NCI-H2081 (cell line): ENCODE measurements at regions not wholly inside any gene's neighbourhood (a gene's known extent, or its start where the extent isn't known, plus 50 kb on each side); places are given as distances from the start of the nearest gene placed in this dataset.

Experiments used
- DNase-seq, 2 experiments: peaks; one replicate each; lab custom pipeline; 2025; lab: John Stamatoyannopoulos, UW

- DNase-seq: no peak
These were observed 305.8 kb downstream of the AACS start for GRCh38 chr12:125371033-125371432.

DNA sequence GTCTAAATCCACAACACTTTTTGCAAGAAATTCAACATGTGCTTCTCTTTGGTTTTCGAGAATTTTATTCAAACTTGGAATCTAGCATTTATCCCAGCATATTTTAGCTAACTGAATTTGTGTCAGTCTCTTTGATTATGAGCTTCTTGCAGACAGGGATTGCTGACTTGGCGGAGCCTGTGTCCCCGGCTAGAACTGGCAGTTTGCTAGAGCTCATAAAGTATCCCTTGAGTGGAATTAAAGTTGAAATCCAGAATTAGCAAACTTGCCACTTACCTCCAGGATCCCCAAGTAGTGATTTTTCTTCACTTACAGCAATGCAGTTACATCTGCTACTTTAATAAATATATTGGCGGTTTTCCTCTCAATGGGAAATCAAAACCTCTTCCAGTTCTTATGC is 306.9 kb downstream of the AACS start:
- no peak for DNase-seq

DNA sequence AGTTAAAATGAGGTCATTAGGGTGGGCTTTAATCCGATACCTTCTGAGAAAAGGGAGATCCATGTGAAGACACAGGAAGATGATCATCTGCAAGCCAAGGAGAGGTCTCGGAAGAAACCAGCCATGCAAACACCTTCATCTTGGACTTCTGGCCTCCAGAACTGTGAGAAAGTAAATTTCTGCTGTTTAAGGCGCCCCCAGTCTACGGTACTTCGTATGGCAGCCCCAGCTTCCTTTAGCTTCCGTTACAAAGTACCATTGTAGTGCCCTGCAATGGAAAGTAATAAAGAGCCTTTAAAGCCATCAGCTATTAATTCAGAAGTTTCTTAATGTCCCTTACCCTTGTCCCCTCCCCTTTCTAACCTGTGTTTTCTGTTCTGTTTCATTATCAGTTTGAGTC is 308.1 kb downstream of the AACS start:
- DNase-seq: no peak

- no peak for DNase-seq
These were observed 311.2 kb downstream of the AACS start for GRCh38 chr12:125376422-125376821.

DNA sequence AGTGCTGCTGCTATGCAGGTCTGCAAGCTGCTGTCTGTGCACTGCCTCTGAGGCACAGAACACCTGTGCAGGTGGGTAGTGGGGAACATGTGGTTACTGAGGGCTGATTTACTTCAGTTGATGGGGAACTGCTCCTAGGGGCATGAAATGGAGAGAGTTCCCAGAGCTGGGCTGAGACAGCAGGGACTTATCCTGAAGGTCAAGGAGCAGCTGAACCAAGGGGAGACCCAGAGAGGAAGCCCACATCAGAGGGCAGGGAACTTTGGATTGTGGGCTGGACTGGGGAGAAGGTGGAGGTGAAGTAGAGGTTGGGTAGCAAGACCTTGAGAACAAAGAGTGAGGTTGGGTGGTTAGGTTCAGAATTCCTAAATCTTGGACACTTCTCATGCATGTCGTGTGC is 311.9 kb downstream of the AACS start:
- no peak for DNase-seq

GRCh38 chr12:125381373-125381772 is 316.1 kb downstream of the AACS start:
- DNase-seq: no peak

DNA sequence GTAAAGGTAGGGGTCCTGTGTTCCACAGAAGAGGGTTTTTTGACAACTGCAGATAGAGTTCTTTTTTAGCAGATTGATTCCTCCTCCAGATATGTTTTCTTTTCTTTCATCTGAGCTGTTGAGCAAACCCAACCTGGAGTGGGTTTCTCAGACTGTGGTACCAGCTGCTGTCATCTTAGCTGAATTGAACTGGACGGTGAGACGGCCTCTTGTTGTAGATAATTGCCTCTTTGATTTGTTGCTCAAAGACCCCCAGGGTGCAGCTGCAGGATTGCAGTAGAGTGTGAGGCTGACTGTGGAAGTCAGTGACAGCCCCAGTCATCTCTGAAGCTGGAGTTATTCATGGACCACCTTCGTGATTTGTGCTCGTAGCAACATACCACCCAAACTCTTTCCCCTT is 317.7 kb downstream of the AACS start:
- no peak for DNase-seq

DNA sequence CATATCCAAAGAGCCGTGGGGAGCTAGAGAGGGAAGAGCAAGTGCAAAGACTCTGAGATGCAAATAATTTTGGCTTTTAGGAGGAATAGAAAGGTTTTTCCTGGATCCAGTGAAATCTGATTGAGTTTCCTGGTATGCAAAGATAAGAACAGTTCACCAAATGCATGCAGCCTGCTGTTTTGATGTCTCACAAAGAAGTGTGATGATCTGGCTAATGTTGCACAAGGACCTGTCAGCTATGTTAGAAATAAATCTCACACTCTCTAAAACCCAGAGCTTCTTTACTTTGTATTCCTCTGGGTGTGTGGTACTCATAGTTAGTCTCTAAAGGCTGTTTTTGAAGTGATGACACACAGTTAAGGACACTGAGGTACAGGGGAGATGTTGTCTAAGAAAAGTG is 321.4 kb downstream of the AACS start:
- no peak for DNase-seq

DNA sequence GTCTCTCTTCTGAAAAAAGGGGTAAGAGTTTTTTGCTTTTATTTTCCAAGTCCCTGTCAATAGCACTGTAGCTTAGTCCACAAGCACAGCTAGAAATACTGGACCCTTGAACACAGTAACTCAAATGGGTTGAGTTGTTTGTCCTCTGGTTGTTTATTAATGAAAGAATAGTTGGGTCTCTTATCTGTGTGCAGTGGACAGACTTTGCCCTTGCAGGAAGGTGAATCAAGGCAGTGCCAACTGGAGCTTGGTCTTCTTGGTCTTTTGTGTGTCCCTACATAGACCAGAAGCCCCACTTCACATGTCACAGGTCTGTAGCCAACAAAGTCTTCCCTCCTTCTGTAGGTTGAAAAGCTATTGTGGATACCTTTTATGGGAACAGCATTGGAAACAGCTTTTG is 322.0 kb downstream of the AACS start:
- no peak for DNase-seq

GRCh38 chr12:125389061-125389697 is 323.9 kb downstream of the AACS start:
- DNase-seq: no peak

DNA sequence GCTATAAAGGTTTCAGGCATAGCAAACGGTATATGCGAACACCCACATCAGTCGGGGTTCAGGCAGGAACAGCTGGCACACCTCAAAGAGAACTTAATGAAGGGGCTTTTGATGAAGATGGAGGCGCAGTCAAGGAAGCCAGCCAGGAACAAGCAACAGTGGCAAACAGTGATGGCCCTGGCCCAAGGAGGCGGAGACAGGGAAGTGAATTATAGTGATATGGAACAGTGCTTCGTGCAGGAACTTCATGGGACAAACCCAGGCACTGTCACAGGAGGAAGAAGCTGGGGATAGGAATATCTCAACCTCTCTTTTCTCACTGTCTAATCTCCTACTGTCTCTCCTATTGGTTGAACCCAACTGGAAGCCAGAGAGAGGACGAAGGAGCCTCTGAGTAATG is 328.3 kb downstream of the AACS start:
- no peak for DNase-seq

GRCh38 chr12:125395583-125396215 is 330.5 kb downstream of the AACS start:
- no peak for DNase-seq

- DNase-seq: no peak
These were observed 334.3 kb downstream of the AACS start for GRCh38 chr12:125399489-125399888.

GRCh38 chr12:125402874-125403789 is 337.9 kb downstream of the AACS start:
- peak; percentile 9 to 25 for DNase-seq

GRCh38 chr12:125403843-125404242 is 338.6 kb downstream of the AACS start:
- DNase-seq: no peak

DNA sequence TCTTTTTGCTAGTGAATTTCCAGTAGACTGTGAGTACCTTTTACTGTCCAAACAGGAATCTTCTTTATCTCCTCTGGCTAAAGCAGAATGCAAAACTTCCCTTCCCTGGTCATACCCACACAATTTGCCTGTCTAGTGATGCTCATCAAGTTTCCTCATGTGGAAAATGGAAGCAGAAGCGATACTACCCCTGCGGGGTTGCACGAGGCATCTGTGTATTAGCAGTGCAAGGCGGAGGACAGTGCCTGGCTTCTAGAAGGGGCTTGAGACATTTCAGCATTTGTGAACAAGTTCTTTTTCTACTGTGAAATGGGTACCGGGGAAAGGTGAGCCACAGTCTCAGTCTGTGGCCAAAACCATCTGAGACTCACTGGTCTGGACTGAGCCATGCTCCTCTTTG is 340.9 kb downstream of the AACS start:
- no peak for DNase-seq

- no peak for DNase-seq
These were observed 343.5 kb downstream of the AACS start for GRCh38 chr12:125408718-125409117.

- no peak for DNase-seq
These were observed 347.3 kb downstream of the AACS start for GRCh38 chr12:125412506-125412905.

GRCh38 chr12:125417446-125417845 is 352.2 kb downstream of the AACS start:
- no peak for DNase-seq

DNA sequence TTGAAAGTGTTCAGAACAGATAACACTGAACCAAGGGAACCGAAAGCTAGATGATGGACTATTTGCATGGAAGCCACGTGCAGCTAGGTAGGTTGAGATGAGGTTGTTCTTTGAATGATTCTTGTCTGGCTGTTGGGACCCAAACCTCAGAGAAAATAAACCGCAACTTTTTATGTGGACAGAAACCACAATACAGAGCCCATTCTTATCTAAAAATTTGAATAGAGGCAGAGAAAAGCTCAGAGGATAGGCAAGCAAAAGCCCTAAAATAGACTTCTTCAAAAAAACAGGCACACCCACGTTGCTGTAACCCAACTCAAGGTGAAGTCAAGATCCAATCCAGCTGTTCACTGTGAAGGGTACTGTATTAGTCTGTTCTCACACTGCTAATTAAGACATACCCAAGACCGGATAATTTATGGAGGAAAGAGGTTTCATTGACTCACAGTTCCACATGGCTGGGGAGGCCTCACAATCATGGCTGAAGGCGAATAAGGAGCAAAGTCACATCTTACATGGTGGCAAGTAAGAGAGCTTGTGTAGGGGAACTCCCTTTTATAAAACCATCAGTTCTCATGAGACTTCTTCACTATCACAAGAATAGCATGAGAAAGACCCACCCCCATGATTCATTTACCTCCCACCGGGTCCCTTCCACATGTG is 353.8 kb downstream of the AACS start:
- no peak for DNase-seq

GRCh38 chr12:125424909-125425308 is 359.7 kb downstream of the AACS start:
- DNase-seq: no peak

DNA sequence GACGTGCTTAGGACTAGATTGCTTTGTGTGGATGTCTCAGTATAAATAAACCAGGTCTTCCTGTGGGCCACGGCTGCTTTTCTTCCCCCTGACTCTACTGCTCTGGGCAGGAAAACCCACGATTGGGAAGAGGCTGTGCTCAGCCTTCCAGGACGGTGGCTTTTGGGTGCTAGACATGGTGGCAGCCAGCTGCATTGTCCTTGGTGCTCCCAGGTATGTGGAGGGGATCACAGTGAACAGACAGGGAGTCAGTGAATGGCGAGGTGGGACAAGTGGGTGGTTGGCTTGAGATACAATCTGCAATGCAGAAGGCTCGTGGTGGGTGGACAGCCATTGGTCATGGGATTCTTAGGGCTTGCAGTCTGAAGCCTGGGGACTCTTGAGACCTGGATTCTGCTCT is 366.3 kb downstream of the AACS start:
- DNase-seq: no peak

DNA sequence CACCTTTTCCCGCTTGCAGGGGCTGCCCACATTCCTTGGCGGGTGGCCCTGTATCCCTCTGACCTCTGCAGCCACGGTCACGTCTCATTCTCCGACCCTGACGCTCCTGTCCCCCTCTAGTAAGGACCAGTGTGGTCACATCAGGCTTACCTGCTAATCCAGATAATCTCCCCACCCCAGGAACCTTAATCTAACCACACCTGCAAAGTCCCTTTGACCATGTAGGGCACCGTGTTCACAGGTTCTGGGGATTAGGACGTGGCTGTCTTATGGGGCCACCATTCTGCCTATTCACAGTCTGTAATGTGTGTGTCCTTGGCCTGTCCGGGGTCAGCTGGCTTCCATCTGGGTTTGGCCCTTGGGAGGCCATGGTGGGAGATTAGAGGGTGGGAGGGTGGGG is 368.9 kb downstream of the AACS start:
- DNase-seq: no peak
